ENCODE measurements at regions not wholly inside any gene's neighbourhood (a gene's known extent, or its start where the extent isn't known, plus 50 kb on each side); places are given as distances from the start of the nearest gene placed in this dataset.

- TF ChIP-seq, protein P1, sequence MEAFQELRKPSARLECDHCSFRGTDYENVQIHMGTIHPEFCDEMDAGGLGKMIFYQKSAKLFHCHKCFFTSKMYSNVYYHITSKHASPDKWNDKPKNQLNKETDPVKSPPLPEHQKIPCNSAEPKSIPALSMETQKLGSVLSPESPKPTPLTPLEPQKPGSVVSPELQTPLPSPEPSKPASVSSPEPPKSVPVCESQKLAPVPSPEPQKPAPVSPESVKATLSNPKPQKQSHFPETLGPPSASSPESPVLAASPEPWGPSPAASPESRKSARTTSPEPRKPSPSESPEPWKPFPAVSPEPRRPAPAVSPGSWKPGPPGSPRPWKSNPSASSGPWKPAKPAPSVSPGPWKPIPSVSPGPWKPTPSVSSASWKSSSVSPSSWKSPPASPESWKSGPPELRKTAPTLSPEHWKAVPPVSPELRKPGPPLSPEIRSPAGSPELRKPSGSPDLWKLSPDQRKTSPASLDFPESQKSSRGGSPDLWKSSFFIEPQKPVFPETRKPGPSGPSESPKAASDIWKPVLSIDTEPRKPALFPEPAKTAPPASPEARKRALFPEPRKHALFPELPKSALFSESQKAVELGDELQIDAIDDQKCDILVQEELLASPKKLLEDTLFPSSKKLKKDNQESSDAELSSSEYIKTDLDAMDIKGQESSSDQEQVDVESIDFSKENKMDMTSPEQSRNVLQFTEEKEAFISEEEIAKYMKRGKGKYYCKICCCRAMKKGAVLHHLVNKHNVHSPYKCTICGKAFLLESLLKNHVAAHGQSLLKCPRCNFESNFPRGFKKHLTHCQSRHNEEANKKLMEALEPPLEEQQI (IDR thresholded peaks at IDR 0.05), result no peak
- TF ChIP-seq ZNF175 (CRISPR knock-in tag; IDR thresholded peaks at IDR 0.05; ENCODE audit: low read depth) (no peak), NFATC3 (IDR thresholded peaks at IDR 0.05) (no peak), ASH1L (IDR thresholded peaks at IDR 0.05; ENCODE audit: borderline replicate concordance, low read depth, partially characterized antibody) (no peak), CREB1 (IDR thresholded peaks at IDR 0.05) (no peak), CREB1 (CRISPR knock-in tag; IDR thresholded peaks at IDR 0.05) (no peak), ZBTB26 (CRISPR knock-in tag; IDR thresholded peaks at IDR 0.05) (no peak), MTA2 (IDR thresholded peaks at IDR 0.05; ENCODE audit: low read depth) (peak; percentile 42; the same call in 1 of the 2 replicates), PTTG1 (tag; IDR thresholded peaks at IDR 0.05; ENCODE audit: low read depth) (no peak), TEAD4 (IDR thresholded peaks at IDR 0.05; ENCODE audit: low read length) (peak; percentile 71; the same call in 1 of the 2 replicates), TEAD4 (CRISPR knock-in tag; IDR thresholded peaks at IDR 0.05; ENCODE audit: borderline replicate concordance) (no peak), CBFA2T2 (conservative IDR thresholded peaks at IDR 0.05) (peak; percentile 47; the same call in 1 of the 2 replicates), NBN (IDR thresholded peaks at IDR 0.05; ENCODE audit: low read depth) (no peak), ATF6 (CRISPR knock-in tag; IDR thresholded peaks at IDR 0.05) (no peak), ZNF347 (CRISPR knock-in tag; IDR thresholded peaks at IDR 0.05; ENCODE audit: low read depth) (no peak), HNRNPLL (IDR thresholded peaks at IDR 0.05; ENCODE audit: low read depth, low read length, poor library complexity, severe bottlenecking) (no peak), XRCC3 (IDR thresholded peaks at IDR 0.05) (no peak), THRAP3 (IDR thresholded peaks at IDR 0.05; ENCODE audit: borderline replicate concordance) (no peak), HSF4 (CRISPR knock-in tag; IDR thresholded peaks at IDR 0.05; ENCODE audit: borderline replicate concordance) (no peak), E2F4 (CRISPR knock-in tag; IDR thresholded peaks at IDR 0.05; ENCODE audit: low read depth) (no peak), MCM2 (IDR thresholded peaks at IDR 0.05; ENCODE audit: low read depth) (no peak), KLF13 (tag; IDR thresholded peaks at IDR 0.05; ENCODE audit: borderline replicate concordance, low read depth) (no peak)
- TF ChIP-seq, protein P2, sequence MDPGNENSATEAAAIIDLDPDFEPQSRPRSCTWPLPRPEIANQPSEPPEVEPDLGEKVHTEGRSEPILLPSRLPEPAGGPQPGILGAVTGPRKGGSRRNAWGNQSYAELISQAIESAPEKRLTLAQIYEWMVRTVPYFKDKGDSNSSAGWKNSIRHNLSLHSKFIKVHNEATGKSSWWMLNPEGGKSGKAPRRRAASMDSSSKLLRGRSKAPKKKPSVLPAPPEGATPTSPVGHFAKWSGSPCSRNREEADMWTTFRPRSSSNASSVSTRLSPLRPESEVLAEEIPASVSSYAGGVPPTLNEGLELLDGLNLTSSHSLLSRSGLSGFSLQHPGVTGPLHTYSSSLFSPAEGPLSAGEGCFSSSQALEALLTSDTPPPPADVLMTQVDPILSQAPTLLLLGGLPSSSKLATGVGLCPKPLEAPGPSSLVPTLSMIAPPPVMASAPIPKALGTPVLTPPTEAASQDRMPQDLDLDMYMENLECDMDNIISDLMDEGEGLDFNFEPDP (CRISPR knock-in tag; IDR thresholded peaks at IDR 0.05), result no peak
These were observed 372.3 kb downstream of the SV2B start (continued) for GRCh38 chr15:91472316-91472756.
